RPMI7951 (cell line): ENCODE measurements at regions not wholly inside any gene's neighbourhood (a gene's known extent, or its start where the extent isn't known, plus 50 kb on each side); places are given as distances from the start of the nearest gene placed in this dataset.
"Not testable (repeated sequence)": the region's sequence is repeated elsewhere in the genome, so short reads cannot be mapped to it uniquely, and the experiment has no call there.

Experiments
- DNase-seq: peaks from one replicate; pipeline ENCODE4 v3.0.0-alpha.2; 2012; ENCODE audit warnings: low read depth

GRCh38 chr16:26593700-26594099 lies 473.0 kb upstream of the C16orf82 start:
- DNase-seq = no peak

GRCh38 chr16:26594666-26595065 lies 472.1 kb upstream of the C16orf82 start:
- no peak for DNase-seq

GRCh38 chr16:26595199-26595598 lies 471.5 kb upstream of the C16orf82 start:
- no peak for DNase-seq

GRCh38 chr16:26596033-26596432 lies 470.7 kb upstream of the C16orf82 start:
- DNase-seq = not testable (repeated sequence)

- no peak for DNase-seq
These were observed 468.7 kb upstream of the C16orf82 start for GRCh38 chr16:26598061-26598460.

- DNase-seq = no peak
These were observed 467.5 kb upstream of the C16orf82 start for GRCh38 chr16:26598998-26599784.

GRCh38 chr16:26599785-26600104 lies 467.0 kb upstream of the C16orf82 start:
- DNase-seq = no peak

GRCh38 chr16:26601335-26601734 lies 465.4 kb upstream of the C16orf82 start:
- DNase-seq = no peak

- DNase-seq = no peak
These were observed 461.0 kb upstream of the C16orf82 start for GRCh38 chr16:26605626-26606271.

- DNase-seq = no peak
These were observed 460.2 kb upstream of the C16orf82 start for GRCh38 chr16:26606381-26607150.

GRCh38 chr16:26614237-26614841 lies 452.4 kb upstream of the C16orf82 start:
- no peak for DNase-seq

- DNase-seq = no peak
These were observed 443.3 kb upstream of the C16orf82 start for GRCh38 chr16:26623442-26623841.

GRCh38 chr16:26627958-26628357 lies 438.8 kb upstream of the C16orf82 start:
- no peak for DNase-seq

- DNase-seq = not testable (repeated sequence)
These were observed 435.4 kb upstream of the C16orf82 start for GRCh38 chr16:26631365-26631764.

GRCh38 chr16:26642047-26642664 lies 424.6 kb upstream of the C16orf82 start:
- no peak for DNase-seq

GRCh38 chr16:26643519-26643918 lies 423.2 kb upstream of the C16orf82 start:
- DNase-seq = no peak

GRCh38 chr16:26644912-26645543 lies 421.7 kb upstream of the C16orf82 start:
- no peak for DNase-seq

- DNase-seq = no peak
These were observed 421.1 kb upstream of the C16orf82 start for GRCh38 chr16:26645614-26646013.

GRCh38 chr16:26647870-26648269 lies 418.9 kb upstream of the C16orf82 start:
- DNase-seq = no peak

GRCh38 chr16:26648851-26649250 lies 417.9 kb upstream of the C16orf82 start:
- no peak for DNase-seq

GRCh38 chr16:26649381-26650045 lies 417.2 kb upstream of the C16orf82 start:
- DNase-seq = no peak
